ENCODE measurements at regions not wholly inside any gene's neighbourhood (a gene's known extent, or its start where the extent isn't known, plus 50 kb on each side); places are given as distances from the start of the nearest gene placed in this dataset.

DNA sequence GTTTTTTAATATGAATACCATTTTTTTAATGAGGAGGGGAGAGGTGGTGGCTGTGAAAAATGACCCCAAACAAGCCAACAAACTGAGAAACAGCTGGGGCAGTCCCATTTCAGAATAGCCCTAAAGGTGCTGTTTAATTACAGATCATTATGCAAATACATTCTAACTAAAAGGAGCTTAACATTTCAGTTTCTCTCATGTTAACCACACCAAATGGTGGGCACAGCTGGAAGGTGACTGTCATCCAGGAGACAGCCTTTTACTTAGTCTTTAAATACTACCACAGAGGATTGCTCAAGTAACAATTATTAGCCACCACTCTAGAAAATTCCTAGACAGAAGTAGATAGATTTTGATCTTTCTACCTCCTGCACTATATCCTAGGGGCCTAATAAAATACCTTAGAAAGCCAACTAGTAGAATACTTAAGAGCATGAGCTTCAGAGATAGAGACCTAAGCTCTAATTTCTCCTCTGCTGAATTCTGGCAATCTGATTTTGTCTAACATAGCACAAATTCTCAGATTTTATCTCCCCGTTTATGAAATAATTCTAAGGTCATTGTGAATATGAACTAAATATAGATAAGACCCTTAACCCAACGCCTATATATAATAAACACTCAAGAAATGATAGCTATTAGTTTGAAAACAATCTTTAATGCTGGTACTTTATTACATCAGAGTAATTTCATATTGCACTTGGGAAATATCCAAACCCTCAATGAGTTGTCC is 615.1 kb upstream of the NRSN1 start:
- no peak overlapping the region for H3K27ac ChIP-seq
- no peak for DNase-seq
- in situ Hi-C loops (cut with HindIII; ENCODE audit: low pct_ligation_motif_present, low sequenced_read_pairs), result no loop called here
- TF ChIP-seq, protein P1, sequence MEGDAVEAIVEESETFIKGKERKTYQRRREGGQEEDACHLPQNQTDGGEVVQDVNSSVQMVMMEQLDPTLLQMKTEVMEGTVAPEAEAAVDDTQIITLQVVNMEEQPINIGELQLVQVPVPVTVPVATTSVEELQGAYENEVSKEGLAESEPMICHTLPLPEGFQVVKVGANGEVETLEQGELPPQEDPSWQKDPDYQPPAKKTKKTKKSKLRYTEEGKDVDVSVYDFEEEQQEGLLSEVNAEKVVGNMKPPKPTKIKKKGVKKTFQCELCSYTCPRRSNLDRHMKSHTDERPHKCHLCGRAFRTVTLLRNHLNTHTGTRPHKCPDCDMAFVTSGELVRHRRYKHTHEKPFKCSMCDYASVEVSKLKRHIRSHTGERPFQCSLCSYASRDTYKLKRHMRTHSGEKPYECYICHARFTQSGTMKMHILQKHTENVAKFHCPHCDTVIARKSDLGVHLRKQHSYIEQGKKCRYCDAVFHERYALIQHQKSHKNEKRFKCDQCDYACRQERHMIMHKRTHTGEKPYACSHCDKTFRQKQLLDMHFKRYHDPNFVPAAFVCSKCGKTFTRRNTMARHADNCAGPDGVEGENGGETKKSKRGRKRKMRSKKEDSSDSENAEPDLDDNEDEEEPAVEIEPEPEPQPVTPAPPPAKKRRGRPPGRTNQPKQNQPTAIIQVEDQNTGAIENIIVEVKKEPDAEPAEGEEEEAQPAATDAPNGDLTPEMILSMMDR (IDR thresholded peaks at IDR 0.05; ENCODE audit: low read depth, low read length, missing control alignments), result no peak
- no peaks in the 10 kb centered on the region for H3K27me3 ChIP-seq (replicated peaks)
- no peak overlapping the region for H3K4me3 ChIP-seq (ENCODE audit: low read depth, low read length)
- H3K36me3 ChIP-seq (replicated peaks), result no peaks in the 10 kb centered on the region

GRCh38 chr6:23511817-23512216 is 614.2 kb upstream of the NRSN1 start:
- H3K27me3 ChIP-seq (replicated peaks), result no peaks in the 10 kb centered on the region
- no peaks in the 10 kb centered on the region for H3K36me3 ChIP-seq (replicated peaks)
- in situ Hi-C loops (cut with HindIII; ENCODE audit: low pct_ligation_motif_present, low sequenced_read_pairs), result no loop called here
- TF ChIP-seq, protein P1 (IDR thresholded peaks at IDR 0.05; ENCODE audit: low read depth, low read length, missing control alignments), result no peak
- H3K4me3 ChIP-seq (ENCODE audit: low read depth, low read length), result no peak overlapping the region
- DNase-seq, result no peak
- H3K27ac ChIP-seq, result no peak overlapping the region

- no peak for DNase-seq
- H3K27ac ChIP-seq, result no peak overlapping the region
- H3K4me3 ChIP-seq (ENCODE audit: low read depth, low read length), result no peak overlapping the region
- in situ Hi-C loops (cut with HindIII; ENCODE audit: low pct_ligation_motif_present, low sequenced_read_pairs), result no loop called here
- TF ChIP-seq, protein P1 (IDR thresholded peaks at IDR 0.05; ENCODE audit: low read depth, low read length, missing control alignments), result no peak
- no peaks in the 10 kb centered on the region for H3K36me3 ChIP-seq (replicated peaks)
- no peaks in the 10 kb centered on the region for H3K27me3 ChIP-seq (replicated peaks)
These were observed 607.7 kb upstream of the NRSN1 start for GRCh38 chr6:23518294-23518693.

- in situ Hi-C loops (cut with HindIII; ENCODE audit: low pct_ligation_motif_present, low sequenced_read_pairs), result no loop called here
- Histone ChIP-seq H3K4me3 (ENCODE audit: low read depth, low read length) (no peak overlapping the region), H3K27ac (no peak overlapping the region), H3K36me3 (replicated peaks) (no peaks in the 10 kb centered on the region), H3K27me3 (replicated peaks) (no peaks in the 10 kb centered on the region)
- TF ChIP-seq, protein P1 (IDR thresholded peaks at IDR 0.05; ENCODE audit: low read depth, low read length, missing control alignments), result no peak
- no peak for DNase-seq
These were observed 603.0 kb upstream of the NRSN1 start for GRCh38 chr6:23522792-23523547.

- in situ Hi-C loops (cut with HindIII; ENCODE audit: low pct_ligation_motif_present, low sequenced_read_pairs), result no loop called here
- Histone ChIP-seq H3K36me3 (replicated peaks) (no peaks in the 10 kb centered on the region), H3K27ac (no peak overlapping the region), H3K4me3 (ENCODE audit: low read depth, low read length) (no peak overlapping the region), H3K27me3 (replicated peaks) (no peaks in the 10 kb centered on the region)
- no peak for DNase-seq
- TF ChIP-seq, protein P1 (IDR thresholded peaks at IDR 0.05; ENCODE audit: low read depth, low read length, missing control alignments), result no peak
These were observed 602.2 kb upstream of the NRSN1 start for GRCh38 chr6:23523771-23524170.
